HG03097 (cell line): ENCODE measurements at regions not wholly inside any gene's neighbourhood (a gene's known extent, or its start where the extent isn't known, plus 50 kb on each side); places are given as distances from the start of the nearest gene placed in this dataset.
A peak's percentile ranks its signal among the peaks of the same experiment; 100 is the strongest.

Experiments
- ATAC-seq: cut with Tn5 transposase; IDR thresholded peaks from one replicate; pipeline ENCODE4 v1.9.1; 2021; ENCODE audit not compliant: unreplicated experiment, low FRiP score

DNA sequence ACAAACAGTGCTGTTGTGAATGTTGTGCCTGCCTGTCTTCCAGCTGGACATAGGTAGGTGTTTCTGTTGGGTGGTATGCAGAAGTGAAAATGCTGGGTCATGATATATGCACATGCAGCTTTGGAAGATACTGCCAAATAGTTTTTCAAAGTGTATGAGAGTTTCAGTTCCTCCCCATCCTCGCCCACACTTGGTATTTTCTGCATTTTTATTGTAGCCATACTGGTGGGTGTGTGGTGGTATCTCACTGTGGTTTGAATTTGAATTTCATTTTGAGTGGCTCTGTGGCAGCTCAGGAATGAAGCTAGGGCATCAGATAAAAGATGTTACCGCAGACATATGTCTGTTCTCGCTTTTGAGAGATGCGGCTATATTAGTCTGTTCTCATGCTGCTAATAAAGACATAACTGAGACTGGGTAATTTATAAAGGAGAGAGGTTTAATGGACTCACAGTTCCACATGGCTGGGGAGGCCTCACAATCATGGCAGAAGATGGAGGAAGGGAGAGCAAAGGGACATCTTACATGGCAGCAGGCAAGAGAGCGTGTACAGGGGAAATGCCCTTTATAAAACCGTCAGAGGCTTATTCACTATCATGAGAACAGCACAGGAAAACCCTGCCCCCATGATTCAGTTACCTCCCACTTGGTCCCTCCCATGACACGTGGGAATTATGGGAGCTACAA is 183.1 kb downstream of the CAND1 start:
- ATAC-seq = peak; percentile 68

DNA sequence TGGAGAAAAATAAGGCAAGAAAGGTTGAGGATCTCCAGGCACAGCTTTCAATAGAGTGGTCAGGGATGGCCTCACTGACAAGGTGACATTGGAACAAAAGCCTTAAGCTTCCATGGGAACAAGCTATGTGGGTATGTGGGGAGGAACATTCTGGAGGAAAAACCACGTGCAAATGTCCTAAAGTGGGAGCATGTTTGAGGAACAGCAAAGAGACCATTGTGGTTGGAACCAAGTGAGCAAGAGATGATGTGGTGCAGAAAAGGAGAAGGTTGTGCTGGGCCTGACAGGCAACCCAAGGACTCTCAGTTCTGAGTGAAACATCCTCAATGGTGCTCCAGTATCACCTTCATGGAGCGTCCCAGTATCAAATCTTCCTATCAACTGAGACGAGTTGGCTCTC is 184.0 kb downstream of the CAND1 start:
- no peak for ATAC-seq

DNA sequence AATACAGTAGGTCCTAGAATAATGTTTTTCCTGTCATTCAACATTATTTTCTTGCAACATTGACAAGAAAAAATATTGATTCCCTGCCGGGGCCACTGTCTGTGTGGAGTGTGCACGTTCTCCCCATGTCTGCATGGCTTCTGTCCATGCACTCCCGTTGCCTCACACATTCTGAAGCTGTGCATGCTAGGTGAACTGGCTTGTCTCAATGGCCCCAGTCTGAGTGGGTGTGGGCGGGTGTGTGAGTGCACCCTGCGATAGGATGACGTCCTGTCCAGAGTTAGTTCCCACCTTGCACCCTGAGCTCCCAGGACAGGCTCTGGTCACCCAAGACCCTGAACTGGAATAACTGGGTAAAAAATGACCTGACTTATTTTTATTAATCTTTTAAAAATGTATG is 186.1 kb downstream of the CAND1 start:
- no peak for ATAC-seq

DNA sequence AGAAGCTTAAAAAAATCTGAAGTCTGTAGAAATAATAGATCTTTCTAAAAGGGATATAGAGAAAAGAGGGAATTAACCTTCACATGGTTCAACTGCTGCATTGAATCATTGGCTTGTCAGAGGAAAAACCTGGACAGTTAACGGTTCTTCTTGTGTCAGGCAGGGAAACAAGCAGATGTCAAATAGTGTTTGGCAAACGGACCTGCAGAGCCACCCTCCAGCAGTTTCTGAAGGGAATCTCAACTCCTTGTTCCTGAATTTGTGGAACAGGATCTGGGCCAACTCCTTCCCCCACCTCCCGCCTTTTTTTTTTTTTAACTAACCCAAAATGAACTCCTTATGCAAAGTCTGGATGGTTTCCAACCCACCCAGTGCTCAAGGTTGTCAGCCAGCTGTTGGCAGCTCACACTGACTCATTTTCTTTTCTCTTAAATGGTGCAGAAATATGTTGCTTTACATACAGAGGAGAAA is 187.3 kb downstream of the CAND1 start:
- ATAC-seq = no peak

DNA sequence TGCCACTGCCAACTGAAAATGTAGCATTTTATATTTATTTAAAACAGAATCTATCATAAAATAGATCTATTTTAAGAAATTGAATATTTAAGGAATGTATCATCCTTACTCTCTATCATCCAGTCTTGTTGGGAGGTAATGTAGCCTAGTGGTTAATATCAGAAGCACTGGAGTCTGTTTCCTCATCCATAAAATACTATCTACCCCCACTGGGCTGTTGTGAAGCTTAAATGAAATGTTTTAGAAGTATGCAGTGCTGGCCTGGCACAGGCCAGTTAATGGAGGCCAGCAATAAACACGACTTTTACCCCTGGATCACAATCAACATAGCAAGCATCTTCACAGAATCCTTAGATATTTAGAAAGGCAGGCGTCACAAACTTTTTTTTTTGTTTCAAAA is 188.0 kb downstream of the CAND1 start:
- no peak for ATAC-seq

DNA sequence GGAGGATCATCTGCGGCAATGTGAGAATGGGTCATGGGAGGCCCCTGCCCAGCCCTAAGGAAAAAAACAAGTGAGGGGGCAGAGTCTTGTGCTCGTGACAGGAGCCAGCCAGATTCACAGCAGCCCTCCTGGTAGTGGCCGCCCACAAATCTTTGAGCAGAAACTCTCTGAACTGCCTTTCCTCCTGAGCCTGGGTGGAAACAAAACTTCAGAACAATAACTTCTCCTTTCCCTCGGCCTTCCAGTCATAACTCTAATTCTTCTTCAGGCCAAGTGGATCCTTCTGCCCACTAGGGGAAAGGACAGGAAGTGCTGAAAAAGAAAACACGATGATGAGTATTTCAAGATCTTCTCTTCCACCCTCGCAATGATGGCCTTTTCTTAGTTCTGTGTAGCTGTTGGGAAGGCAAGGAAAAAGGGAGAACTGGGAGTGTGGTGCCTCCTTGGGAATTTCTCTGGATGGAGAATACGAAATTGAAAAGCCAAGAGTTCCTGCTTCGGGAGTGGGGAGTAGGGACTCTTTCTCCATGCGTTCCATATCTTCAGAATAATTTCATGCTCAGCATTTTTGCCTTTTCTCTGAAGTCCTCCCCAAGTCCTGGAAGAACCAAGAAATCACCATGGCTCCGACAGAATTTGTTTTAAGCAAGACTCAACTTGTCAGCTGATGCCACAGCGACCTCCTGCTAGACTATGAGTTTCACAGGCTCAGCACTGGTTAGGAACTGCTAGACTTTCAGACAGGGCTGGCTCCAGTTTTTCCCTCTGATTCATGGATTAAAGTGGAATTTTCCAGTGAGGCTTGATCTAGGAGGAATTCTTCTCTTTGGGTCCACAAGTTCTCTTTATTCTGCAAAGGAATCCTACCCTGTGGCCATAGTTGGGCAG is 188.9 kb downstream of the CAND1 start:
- no peak for ATAC-seq

DNA sequence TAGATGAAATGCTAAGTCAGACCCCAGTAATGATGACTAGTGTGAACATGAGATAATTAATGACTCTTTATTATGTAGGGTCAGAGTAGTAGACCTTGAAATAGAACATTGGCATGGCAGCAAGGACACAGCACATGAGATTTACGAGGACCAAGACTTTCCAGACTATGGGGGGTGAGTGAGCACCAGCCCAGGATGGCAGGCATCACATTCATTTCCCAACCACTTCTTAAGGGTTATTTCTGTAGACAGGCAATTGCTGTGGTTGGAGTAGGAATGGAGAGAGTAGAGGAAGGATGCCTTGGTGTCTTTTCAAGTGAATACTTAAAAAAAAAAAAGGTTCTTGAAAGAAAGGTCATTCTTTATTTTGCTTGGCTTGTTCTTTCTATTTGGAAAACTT is 189.4 kb upstream of the DYRK2 start:
- no peak for ATAC-seq

DNA sequence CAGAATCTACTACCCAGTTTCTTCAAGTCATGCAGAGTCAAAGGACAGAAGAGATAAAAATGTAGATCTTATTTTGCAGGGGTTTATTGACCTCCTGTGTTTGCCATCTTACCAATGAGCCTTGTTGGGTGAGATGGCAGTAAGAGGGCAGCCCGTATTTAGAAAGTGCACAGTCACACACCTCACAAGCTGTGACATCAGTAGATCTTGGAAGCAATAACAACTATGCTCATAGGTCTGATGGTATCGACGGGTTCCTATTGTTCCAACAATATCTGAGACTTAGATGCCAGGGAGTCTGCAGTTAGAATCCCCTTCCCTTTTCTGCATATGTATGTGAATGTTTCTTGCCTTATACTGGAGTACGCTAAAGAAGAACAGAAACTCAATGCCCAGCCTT is 189.0 kb upstream of the DYRK2 start:
- ATAC-seq = no peak

DNA sequence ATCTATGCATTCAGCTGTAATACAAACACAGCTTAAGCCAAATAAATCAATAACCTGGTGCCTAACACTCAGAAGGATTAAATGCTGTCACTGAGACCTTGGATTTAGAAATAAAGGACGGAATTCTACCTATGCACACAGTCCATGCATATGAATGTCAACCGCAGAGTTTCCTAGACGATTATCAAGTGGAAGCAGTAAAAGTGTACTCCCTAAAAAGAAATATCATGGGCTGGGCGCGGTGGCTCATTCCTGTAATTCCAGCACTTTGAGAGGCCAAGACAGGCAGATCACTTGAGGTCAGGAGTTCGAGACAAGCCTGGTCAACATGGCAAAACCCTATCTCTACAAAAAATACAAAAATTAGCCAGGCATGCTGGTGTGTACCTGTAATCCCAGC is 188.2 kb upstream of the DYRK2 start:
- ATAC-seq = no peak

DNA sequence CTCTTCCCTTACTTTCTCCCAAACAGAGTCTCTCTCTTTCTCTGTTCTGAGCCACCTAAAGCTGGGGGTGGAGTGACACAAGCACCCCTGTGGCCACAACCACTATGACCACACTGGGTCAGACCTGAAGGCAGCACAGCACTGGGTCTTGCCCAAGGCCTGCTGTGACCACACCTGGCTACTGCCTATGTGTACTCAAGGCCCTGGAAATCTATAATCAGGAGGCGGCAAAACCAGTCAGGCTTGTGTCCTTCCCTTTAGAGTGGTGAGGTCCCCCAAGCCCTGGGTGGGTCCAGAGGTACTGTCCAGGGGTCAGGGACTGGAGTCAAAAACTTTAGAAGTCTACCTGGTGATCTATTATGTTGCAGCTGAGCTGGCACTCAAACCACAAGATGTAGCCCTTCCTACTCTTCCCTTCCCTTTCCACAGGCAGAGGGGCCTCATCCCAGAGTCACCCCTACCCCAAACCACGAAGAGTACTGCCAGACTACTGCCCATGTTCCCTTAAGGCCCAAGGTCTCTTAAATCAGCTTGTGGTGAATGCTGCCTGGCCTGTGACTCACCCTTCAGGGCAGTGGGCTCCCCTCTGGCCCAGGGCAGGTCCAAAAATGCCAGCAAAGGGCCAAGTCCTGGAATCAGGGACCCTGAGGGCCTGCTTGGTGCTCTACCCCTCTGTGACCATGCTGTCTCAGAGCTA is 179.8 kb upstream of the DYRK2 start:
- no peak for ATAC-seq

DNA sequence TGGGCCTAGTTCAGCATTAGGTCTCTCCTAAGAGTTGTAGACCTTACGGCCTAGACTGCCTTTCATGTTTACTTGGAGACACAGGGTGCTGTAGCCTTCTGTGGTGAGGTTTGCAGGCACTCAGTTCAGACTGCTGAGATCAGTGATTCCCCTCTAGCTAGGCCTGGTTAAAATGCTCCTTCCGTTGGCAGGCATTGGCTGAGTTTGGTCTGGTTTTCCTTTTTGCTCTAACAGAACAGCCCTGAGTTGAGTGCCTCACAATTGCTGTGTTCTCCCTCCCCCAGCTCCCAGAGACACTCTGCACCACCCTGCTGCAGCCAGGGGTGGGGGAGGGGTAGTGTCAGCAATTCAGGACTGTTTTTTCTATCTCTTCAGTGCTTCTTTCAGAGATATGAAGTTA is 178.9 kb upstream of the DYRK2 start:
- ATAC-seq = no peak

DNA sequence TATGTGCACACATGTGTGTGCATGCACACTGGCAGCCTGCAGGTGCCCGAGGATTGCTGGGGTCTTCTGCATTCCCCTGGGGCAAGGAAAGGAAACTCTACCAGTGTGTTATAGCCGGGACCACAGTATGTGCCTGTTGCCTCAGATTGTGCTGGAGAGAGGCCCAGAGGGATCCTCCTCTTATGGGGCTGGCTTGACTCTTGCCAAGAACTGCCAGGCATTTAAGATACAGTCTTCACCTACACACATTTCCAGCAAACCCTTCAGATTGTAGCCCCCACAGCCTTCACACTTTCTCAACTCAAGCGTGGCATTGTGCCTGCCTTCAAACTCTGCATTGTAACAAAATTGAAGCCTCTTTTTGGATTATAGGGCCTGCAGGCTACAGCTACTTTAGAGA is 176.7 kb upstream of the DYRK2 start:
- ATAC-seq = no peak

DNA sequence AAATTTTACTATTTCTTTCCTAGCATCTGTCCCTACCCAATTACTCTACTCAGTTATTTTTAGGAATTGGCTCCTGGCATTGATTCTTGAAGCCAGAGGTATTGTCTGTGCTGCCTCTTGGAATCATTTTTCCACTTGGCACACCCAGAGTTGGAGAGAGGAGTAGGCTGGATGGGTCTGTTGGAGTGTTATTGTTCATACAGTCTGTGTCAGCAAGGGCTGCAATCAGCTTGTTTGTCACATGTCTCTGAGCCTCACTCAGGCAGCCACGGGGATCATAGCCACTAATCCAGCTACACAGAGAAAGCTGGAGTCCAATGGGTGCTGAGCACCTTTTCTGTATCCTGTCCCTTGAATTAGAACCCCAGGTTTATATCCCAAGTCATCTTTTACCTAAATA is 176.0 kb upstream of the DYRK2 start:
- ATAC-seq = no peak

DNA sequence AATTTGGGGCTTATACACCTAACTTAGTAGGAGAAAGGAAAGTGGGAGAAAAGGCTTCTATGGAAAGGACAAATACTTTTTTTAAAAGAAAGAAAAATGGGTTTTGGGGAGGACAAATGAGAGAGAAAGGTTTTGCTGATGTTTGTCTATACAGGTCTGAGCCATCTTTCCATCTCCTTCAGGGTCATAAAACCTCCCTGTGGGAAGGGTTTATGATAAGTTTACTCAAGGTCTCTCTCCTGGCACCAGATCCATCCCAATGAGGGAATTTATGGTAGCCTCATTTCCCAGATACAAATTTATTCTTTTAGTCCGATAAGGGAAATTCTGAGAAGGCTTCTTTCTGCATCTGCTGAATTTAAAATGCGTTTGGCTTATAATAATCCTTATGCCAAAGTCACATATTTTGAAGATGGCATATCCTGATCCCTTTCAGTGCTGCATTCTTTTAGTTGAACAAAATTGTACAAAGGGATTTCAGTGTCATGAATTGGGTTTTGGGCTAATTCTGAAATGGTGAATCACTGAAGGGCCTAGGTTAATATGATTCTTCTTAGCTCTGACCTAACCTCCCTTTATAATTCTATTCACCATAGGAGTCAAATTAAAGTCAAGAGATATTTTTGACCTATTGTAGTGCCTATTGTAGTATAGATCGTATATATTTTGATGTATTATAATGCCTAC is 173.5 kb upstream of the DYRK2 start:
- ATAC-seq = no peak

DNA sequence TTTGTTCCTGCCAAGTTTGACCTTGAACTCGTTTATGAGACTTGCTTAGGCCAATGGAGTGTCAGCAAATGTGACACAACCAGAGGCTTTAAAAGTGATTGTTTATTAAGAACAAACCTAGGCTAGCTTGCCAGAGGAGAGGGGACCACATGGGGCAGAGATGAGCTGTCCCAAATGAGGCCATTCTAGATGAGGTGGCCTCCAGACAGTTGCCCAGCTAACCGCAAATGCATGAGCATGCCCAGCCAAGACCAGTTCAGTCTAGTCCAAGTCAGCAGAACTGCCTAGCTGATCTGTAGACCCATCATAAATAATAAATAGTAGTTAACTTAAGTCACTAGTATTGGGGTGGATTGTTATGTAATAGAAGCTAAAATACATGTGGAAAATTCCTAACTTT is 172.8 kb upstream of the DYRK2 start:
- ATAC-seq = no peak

DNA sequence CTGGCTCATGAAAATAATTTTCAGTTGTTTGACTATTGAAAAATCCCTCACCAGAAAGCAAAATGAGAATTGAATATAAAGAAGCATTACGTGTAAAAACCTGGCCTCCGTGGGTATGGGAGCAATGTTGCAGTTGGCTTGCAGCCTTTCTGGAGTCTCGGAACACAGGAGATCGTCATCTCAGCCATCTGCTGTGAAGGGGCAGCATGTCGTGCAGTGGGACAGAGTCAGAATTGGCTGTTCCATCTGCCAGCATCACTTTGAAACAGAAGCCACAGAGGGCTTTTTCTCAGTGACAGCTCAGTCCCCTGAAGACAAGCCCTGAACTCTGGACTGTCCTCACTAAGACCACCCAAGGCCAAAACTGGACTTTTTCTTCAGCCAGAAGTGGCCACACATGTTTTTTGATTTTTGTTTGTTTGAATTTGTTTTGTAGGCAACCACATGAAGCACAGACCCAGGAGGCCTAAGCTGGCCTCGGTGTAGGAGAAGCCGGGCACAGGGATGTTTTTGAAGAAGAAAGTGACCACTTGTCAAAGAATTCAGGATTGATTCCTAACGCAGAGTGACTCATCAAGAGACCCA is 170.8 kb upstream of the DYRK2 start:
- no peak for ATAC-seq

DNA sequence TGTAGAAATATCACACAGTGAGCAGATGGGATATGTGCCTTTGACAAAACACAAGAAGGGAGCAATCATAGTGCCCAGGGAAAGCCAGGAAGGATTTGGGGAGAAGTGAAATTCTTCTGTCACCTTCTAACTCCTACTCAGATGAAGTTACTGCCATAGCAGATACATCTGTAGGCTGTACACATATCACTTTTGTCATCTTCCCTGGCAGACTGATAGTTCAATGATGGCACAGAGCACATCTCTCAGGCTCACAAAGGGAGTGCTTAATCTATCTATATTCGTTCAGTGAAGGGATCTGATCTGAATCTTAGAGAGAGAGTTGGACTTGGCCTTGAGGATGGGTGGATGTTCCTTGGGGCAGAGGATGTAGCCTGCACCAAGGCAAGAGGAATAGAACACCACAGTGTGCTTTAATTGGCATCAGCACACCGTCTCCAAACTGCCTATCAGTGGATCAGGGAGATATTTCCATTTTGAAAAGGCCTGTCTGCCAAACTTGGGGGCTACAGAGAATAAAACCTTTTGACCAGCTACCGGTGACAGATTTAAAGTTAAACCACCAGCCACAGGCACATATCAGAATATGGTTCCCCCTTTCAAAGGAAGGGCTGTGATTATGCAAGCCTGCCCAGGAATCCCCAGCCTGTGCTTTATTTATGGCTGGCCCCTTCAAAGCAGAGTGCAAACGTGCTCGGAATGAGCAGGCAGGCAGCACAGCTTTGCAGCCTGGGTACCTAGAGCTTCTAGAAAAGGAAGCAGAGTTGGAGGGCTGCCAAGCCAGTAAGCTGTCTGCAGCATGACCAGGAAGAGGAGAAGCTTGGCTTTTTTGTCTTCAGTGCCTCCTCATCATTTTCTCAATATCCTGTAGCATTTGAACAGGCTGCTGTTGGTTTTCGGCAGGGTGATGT is 165.5 kb upstream of the DYRK2 start:
- ATAC-seq = no peak

DNA sequence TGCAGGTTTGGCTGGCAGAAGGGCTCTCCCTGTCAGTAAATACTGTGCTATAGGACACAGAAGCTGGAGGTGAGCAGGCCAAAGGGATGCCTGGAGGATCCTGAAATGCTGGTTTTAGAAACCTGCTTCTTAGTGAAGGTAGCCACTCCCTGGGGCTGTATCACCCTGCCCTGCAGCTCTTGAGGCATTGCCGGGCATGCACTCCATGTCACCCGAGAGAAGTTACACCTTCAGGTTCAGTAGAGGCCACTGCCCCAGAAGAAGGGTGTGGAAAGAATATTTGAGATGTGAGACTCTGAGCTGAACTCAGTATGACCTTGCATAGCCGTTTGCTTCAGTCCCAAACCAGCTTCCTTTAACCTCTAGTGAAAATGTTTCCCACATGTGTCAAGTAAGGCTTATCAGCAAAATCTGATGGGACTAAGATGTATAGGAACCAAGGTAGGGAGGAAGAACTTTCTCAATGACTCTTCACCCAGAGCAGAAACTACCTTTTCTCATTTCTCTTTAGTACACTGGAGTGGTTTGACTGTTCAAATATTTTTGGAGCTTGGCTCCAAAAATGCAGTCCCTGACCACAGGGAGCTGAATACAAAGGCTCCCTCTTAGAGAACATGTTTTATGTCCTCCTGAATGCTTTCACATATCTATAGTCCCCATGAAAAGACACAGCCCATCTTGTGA is 164.5 kb upstream of the DYRK2 start:
- ATAC-seq = no peak
